Heart left ventricle (tissue), 16 donors: ENCODE measurements at regions not wholly inside any gene's neighbourhood (a gene's known extent, or its start where the extent isn't known, plus 50 kb on each side); places are given as distances from the start of the nearest gene placed in this dataset.

ENCODE experiments used
- ATAC-seq, 4 donors: fragments of 200-7000 bp; cut with Tn5 transposase; one replicate each; pipeline ENCODE4 v1.9.1; 2020 to 2022; ENCODE audit warnings: moderate library complexity in 4 of 4, mild to moderate bottlenecking in 3 of 4, moderate number of reproducible peaks in 1 of 4
- DNase-seq, 5 donors: peaks; one replicate each; pipeline ENCODE4 v3.0.0-alpha.2; 2020
- H3K27ac ChIP-seq, 12 donors: fragments of 200-600 bp; sonication (generic) in 4 of 12; one replicate each; pipeline versions ENCODE4 v1.5.0 to v1.8.0; 2016 to 2022; ENCODE audit warnings: mild to moderate bottlenecking in 2 of 12
- H3K27me3 ChIP-seq, 9 donors: fragments of 200-600 bp; sonication (generic) in 2 of 9; one replicate each; pipeline versions ENCODE4 v1.5.1 to v1.8.0; 2016 to 2022; ENCODE audit warnings: mild to moderate bottlenecking in 3 of 9
- H3K36me3 ChIP-seq, 9 donors: fragments of 200-600 bp; sonication (generic) in 2 of 9; one replicate each; pipeline versions ENCODE4 v1.5.0 to v1.8.0; 2018 to 2022; ENCODE audit warnings: mild to moderate bottlenecking in 2 of 9
- H3K4me1 ChIP-seq, 12 donors: fragments of 200-600 bp; sonication (generic) in 4 of 12; one replicate each; pipeline versions ENCODE4 v1.5.0 to v1.8.0; 2016 to 2022; ENCODE audit warnings: mild to moderate bottlenecking in 3 of 12
- H3K4me3 ChIP-seq, 12 donors: fragments of 200-600 bp; sonication (generic) in 4 of 12; one replicate each; pipeline versions ENCODE4 v1.5.0 to v1.8.0; 2017 to 2022; ENCODE audit warnings: mild to moderate bottlenecking in 9 of 12, moderate library complexity in 4 of 12
- H3K9me3 ChIP-seq, 12 donors: fragments of 200-600 bp; sonication (generic) in 4 of 12; one replicate each; pipeline versions ENCODE4 v1.5.0 to v1.8.0; 2016 to 2022; ENCODE audit warnings: mild to moderate bottlenecking in 1 of 12
- CTCF ChIP-seq, 12 donors: fragments of 200-600 bp; sonication (generic) in 4 of 12; IDR thresholded peaks; one replicate each; pipeline versions ENCODE4 v1.5.0 to v1.8.0; 2018 to 2022; ENCODE audit warnings: antibody characterized with exemption in 12 of 12, mild to moderate bottlenecking in 5 of 12
- POLR2A ChIP-seq, 2 donors: fragments of 450-650 bp; IDR thresholded peaks; one replicate each; pipeline ENCODE4 v1.6.1; 2017; ENCODE audit warnings: antibody characterized with exemption in 2 of 2, mild to moderate bottlenecking in 2 of 2, moderate library complexity in 2 of 2
- WGBS, 4 donors: extraction: QIAGEN DNeasy Blood & Tissue Kit in 2 of 4; methylation state at CpG; one replicate each; pipeline versions ENCODE4 v1.1.5 to v1.1.7; 2013 to 2018; 5-methylcytosine and 5-hydroxymethylcytosine counted together
- intact Hi-C, 10 donors: fragments of 100-400 bp; cut with DNase I; formaldehyde crosslinking; loops; one replicate each; pipeline versions ENCODE4 v1.11.1 to v1.14.2; 2022
- donor health status: ischemic (EF 13 %, LVEDD 7.1; RV severe dilation, severe dysfunction).
- donor health status: healthy with polysubstance abuse.
- donor health status: DM: no; HTN: yes; CAD: no.
- donor health status: DM: no; HTN: no; CAD: no.
- donor health status: ischemic (EF 25% LVEDD 6.9; RV normal size, moderate dysfunction).
- donor health status: ischemic (EF 25% LVEDD 5.7; RV mildly dilated, moderate dysfunction).
- donor health status: healthy.
- donor health status: DM: yes; HTN: yes; CAD: no.
- donor health status: ischemic (EF 35%, LVEDD 5.7; RV mildly dilated, moderate dysfunction).
- donor health status: nonischemic (EF 11% LVEDD 7.7; RV severe dilation, severe dysfunction).
- donor health status: DM: yes; HTN: yes; CAD: no.
- donor health status: PGD.
- donor health status: ischemic (EF 29% LVEDD 5.4; RV normal size, mild dysfunction).
- donor health status: nonischemic (EF 23%, LVEDD 6.1; RV moderate dilation, normal function).

GRCh38 chr5:159451197-159452052 is 121.1 kb upstream of the IL12B start:
- H3K9me3 ChIP-seq = no peaks in the 10 kb centered on the region
- H3K4me1 ChIP-seq = peaks cover 0 to 18% (median 11%) of the 10 kb centered on the region in 12 donors
- no peaks in the 10 kb centered on the region for H3K36me3 ChIP-seq
- ATAC-seq = peak; percentile 95 to 98 (median 96)
- TF ChIP-seq POLR2A (IDR thresholded peaks at IDR 0.05) (no peak), CTCF (IDR thresholded peaks at IDR 0.05) (no peak)
- peak in 4 of 5 donors; percentile 62 to 70 (median 67) for DNase-seq
- peak overlapping the region in 11 of 12 donors; percentile 52 to 95 (median 82) for H3K27ac ChIP-seq
- H3K4me3 ChIP-seq = no peak overlapping the region
- no peaks in the 10 kb centered on the region for H3K27me3 ChIP-seq
- 54 to 57% (median 56%) methylated on average over 13 of the region's 13 CpGs for WGBS, 4 donors
- intact Hi-C loops = loop anchor here in 7 of 10 donors (1.0 to 10.0 kb wide), 6 partner anchors 56 to 466 kb away; partner anchors contain the start of gene ADRA1B (in 1 of the 7)

DNA sequence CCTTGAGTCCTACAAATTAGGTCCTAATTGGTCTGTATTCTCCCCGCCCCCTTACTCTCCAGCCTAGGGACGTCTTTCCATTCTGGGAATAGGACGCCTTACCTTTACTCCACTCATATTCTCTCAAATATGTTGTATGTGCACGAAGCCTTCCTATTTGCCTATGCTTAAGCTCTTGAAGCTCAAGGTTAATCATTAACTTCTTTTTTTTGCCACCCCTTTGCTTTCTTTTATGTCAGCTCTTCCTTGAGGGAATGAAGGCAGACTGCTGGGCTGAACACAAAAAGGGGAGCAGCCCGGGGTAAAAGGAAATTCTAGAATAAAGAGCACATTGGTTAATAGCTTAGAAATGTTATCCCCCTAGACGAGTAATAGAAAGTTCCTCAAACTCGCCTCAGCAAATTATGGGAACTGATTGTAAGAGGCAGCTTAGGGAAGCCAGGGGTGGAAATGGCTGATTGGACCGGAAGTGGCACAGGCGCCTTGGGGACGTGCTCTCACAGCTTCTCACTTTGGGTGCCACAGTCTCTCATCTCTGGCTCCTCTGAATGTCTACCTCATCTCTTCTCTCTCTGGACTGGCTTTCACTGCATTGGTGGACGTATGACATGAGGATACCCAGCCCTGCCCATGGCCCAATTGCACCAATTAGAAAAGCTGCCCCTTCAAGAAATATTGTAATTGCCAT is 122.3 kb upstream of the IL12B start:
- Histone ChIP-seq H3K36me3 (no peaks in the 10 kb centered on the region), H3K4me3 (no peak overlapping the region), H3K9me3 (no peaks in the 10 kb centered on the region), H3K27me3 (no peaks in the 10 kb centered on the region), H3K27ac (peak overlapping the region in 2 of 12 donors; percentile 5 to 84), H3K4me1 (peaks cover 0 to 18% (median 11%) of the 10 kb centered on the region in 12 donors)
- ATAC-seq (no peak), DNase-seq (no peak)
- intact Hi-C loops = loop anchor here in 4 of 10 donors (5.0 to 10.0 kb wide), 3 partner anchors 55 to 465 kb away; partner anchors contain the start of gene ADRA1B (in 1 of the 4)
- TF ChIP-seq POLR2A (IDR thresholded peaks at IDR 0.05) (no peak), CTCF (IDR thresholded peaks at IDR 0.05) (no peak)
- WGBS, 4 donors = 88 to 91% (median 89%) methylated on average over 11 of the region's 11 CpGs

DNA sequence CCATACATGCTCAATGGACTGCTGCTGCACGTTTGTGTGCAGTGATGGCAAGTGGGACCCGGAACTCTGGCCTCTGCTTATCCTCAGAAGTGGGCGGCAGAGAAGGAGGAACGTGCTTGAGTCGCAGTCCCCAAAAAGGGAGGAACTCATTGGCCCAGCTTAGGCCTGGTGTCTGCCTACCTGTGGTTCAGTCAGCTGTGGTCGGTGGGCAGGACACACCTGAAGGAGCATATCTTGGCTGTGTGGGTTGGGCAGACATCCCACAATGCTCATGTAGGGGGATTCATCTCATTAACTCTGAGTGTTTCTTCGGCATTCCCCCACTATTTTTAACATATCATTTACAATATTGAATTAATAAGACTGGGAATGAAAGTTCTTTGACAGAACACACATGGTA is 122.9 kb upstream of the IL12B start:
- no peak overlapping the region for H3K27ac ChIP-seq
- TF ChIP-seq POLR2A (IDR thresholded peaks at IDR 0.05) (no peak), CTCF (IDR thresholded peaks at IDR 0.05) (no peak)
- H3K4me3 ChIP-seq = no peak overlapping the region
- no peaks in the 10 kb centered on the region for H3K36me3 ChIP-seq
- WGBS, 4 donors = 78 to 98% (median 82%) methylated on average over 7 of the region's 7 CpGs
- peaks cover 0 to 18% (median 11%) of the 10 kb centered on the region in 12 donors for H3K4me1 ChIP-seq
- DNase-seq = no peak
- ATAC-seq = no peak
- no peaks in the 10 kb centered on the region for H3K27me3 ChIP-seq
- H3K9me3 ChIP-seq = no peaks in the 10 kb centered on the region
- intact Hi-C loops = loop anchor here in 4 of 10 donors (5.0 to 10.0 kb wide), 3 partner anchors 54 to 464 kb away; partner anchors contain the start of gene ADRA1B (in 1 of the 4)

- DNase-seq (no peak), ATAC-seq (no peak)
- no peaks in the 10 kb centered on the region for H3K36me3 ChIP-seq
- no peak overlapping the region for H3K4me3 ChIP-seq
- intact Hi-C loops = loop anchor here in 1 of 10 donors (10.0 kb wide), 1 partner anchor 199 kb away; no protein-coding TSS in a partner anchor
- H3K27ac ChIP-seq = no peak overlapping the region
- H3K4me1 ChIP-seq = peaks cover 0 to 12% (median 6%) of the 10 kb centered on the region in 12 donors
- no peaks in the 10 kb centered on the region for H3K27me3 ChIP-seq
- 71 to 80% (median 79%) methylated on average over 2 of the region's 2 CpGs for WGBS, 4 donors
- H3K9me3 ChIP-seq = no peaks in the 10 kb centered on the region
- TF ChIP-seq POLR2A (IDR thresholded peaks at IDR 0.05) = no peak
- TF ChIP-seq CTCF (IDR thresholded peaks at IDR 0.05) = no peak
These were observed 126.0 kb upstream of the IL12B start for GRCh38 chr5:159456261-159456660.
